Spleen (tissue), 11 donors: ENCODE measurements at regions not wholly inside any gene's neighbourhood (a gene's known extent, or its start where the extent isn't known, plus 50 kb on each side); places are given as distances from the start of the nearest gene placed in this dataset.
A peak's percentile ranks its signal among the peaks of the same experiment; 100 is the strongest.

ENCODE experiments used
- DNase-seq: peaks from one replicate; pipeline ENCODE4 v3.0.0-alpha.2; 2020
- H3K27ac ChIP-seq, 8 donors: fragments of 200-600 bp; sonication (generic) in 7 of 8; 1 replicate in 4 of 8; 2 replicates in 4 of 8; pipeline versions ENCODE4 v1.5.0 to v1.8.0; 2016 to 2021; ENCODE audit warnings: inconsistent platforms in 4 of 8, mild to moderate bottlenecking in 4 of 8, moderate library complexity in 1 of 8
- H3K27me3 ChIP-seq, 7 donors: fragments of 200-600 bp; sonication (generic) in 6 of 7; replicated peaks in 1 of 7; 1 replicate in 4 of 7; 2 replicates in 3 of 7; pipeline versions ENCODE4 v1.5.0 to v1.8.0; 2016 to 2021; ENCODE audit warnings: inconsistent platforms in 3 of 7, mild to moderate bottlenecking in 1 of 7
- H3K36me3 ChIP-seq, 6 donors: fragments of 200-600 bp; sonication (generic) in 5 of 6; 1 replicate in 4 of 6; 2 replicates in 2 of 6; pipeline versions ENCODE4 v1.5.0 to v1.8.0; 2016 to 2021; ENCODE audit warnings: inconsistent platforms in 2 of 6
- H3K4me1 ChIP-seq, 6 donors: fragments of 200-600 bp; sonication (generic) in 5 of 6; 1 replicate in 3 of 6; 2 replicates in 3 of 6; pipeline versions ENCODE4 v1.5.0 to v1.8.0; 2016 to 2021; ENCODE audit warnings: inconsistent platforms in 3 of 6
- H3K4me3 ChIP-seq, 8 donors: fragments of 200-600 bp; sonication (generic) in 7 of 8; 1 replicate in 4 of 8; 2 replicates in 4 of 8; pipeline versions ENCODE4 v1.5.0 to v1.8.0; 2016 to 2021; ENCODE audit warnings: inconsistent platforms in 4 of 8, mild to moderate bottlenecking in 4 of 8, moderate library complexity in 2 of 8
- H3K9me3 ChIP-seq, 8 donors: fragments of 200-600 bp; sonication (generic) in 7 of 8; 1 replicate in 4 of 8; 2 replicates in 4 of 8; pipeline versions ENCODE4 v1.5.0 to v1.8.0; 2016 to 2021; ENCODE audit warnings: inconsistent platforms in 4 of 8
- CTCF ChIP-seq, 11 experiments: fragments of 200-600 bp in 7 of 11; fragments of 450-650 bp in 4 of 11; sonication (generic) in 4 of 11; IDR thresholded peaks in 8 of 11; conservative IDR thresholded peaks in 3 of 11; 1 replicate in 7 of 11; 2 replicates in 4 of 11; pipeline versions ENCODE4 v1.4.0 to v1.8.0; 2016 to 2021; ENCODE audit warnings: antibody characterized with exemption in 11 of 11, inconsistent platforms in 4 of 11, mild to moderate bottlenecking in 1 of 11
- POLR2A ChIP-seq, 3 donors: fragments of 450-650 bp; IDR thresholded peaks; one replicate each; pipeline ENCODE4 v1.5.1; 2017; ENCODE audit warnings: antibody characterized with exemption in 3 of 3, mild to moderate bottlenecking in 1 of 3
- POLR2AphosphoS5 ChIP-seq, 3 donors: sonication (generic); formaldehyde crosslinking; IDR thresholded peaks; one replicate each; pipeline ENCODE4 v1.5.1; 2017; ENCODE audit warnings: antibody characterized with exemption in 3 of 3
- WGBS, 5 donors: extraction: QIAGEN DNeasy Blood & Tissue Kit in 3 of 5; methylation state at CpG; one replicate each; pipeline versions ENCODE4 v1.1.5 to v1.1.7; 2013 to 2018; 5-methylcytosine and 5-hydroxymethylcytosine counted together
- intact Hi-C: fragments of 100-400 bp; cut with DNase I; formaldehyde crosslinking; loops from one replicate; pipeline ENCODE4 v1.15.0; 2023; ENCODE audit warnings: low total_unique reads
- donor health status: healthy with polysubstance abuse.
- donor health status: DM: no; HTN: no; CAD: no; lungs with moderate emphysema.
- donor health status: DM: no; HTN: no; CAD: no.
- donor health status: Bipolar disorder and iron deficiency.
- donor health status: healthy.
- donor health status: DM: no; HTN: no; CAD: no.
- donor health status: DM: yes; HTN: yes; CAD: no.

- 55 to 62% (median 59%) methylated on average over 2 of the region's 2 CpGs for WGBS, 5 donors
- Histone ChIP-seq H3K36me3 (no peaks in the 10 kb centered on the region), H3K4me1 (no peaks in the 10 kb centered on the region), H3K9me3 (no peaks in the 10 kb centered on the region), H3K27me3 (no peaks in the 10 kb centered on the region), H3K4me3 (no peak overlapping the region), H3K27ac (peak overlapping the region in 2 of 8 donors; percentile 10 to 27)
- DNase-seq, result no peak
- intact Hi-C loops, result no loop called here
- TF ChIP-seq POLR2AphosphoS5 (IDR thresholded peaks at IDR 0.05), result no peak
- no peak for TF ChIP-seq POLR2A (IDR thresholded peaks at IDR 0.05)
- no peak for TF ChIP-seq CTCF (IDR thresholded peaks at IDR 0.05 in 8 of 11, conservative IDR thresholded peaks at IDR 0.05 in 3 of 11)
These were observed 65.5 kb upstream of the NPHP3 start for GRCh38 chr3:132787616-132788300.

GRCh38 chr3:132786890-132787289 lies 64.7 kb upstream of the NPHP3 start:
- no peak overlapping the region for H3K4me3 ChIP-seq
- H3K27me3 ChIP-seq, result no peaks in the 10 kb centered on the region
- H3K27ac ChIP-seq, result no peak overlapping the region
- no peaks in the 10 kb centered on the region for H3K9me3 ChIP-seq
- no peak for DNase-seq
- no peak for TF ChIP-seq POLR2AphosphoS5 (IDR thresholded peaks at IDR 0.05)
- TF ChIP-seq POLR2A (IDR thresholded peaks at IDR 0.05), result no peak
- TF ChIP-seq CTCF (IDR thresholded peaks at IDR 0.05 in 8 of 11, conservative IDR thresholded peaks at IDR 0.05 in 3 of 11), result no peak
- WGBS, 5 donors, result 75 to 92% (median 81%) methylated on average over 3 of the region's 3 CpGs
- no peaks in the 10 kb centered on the region for H3K36me3 ChIP-seq
- H3K4me1 ChIP-seq, result no peaks in the 10 kb centered on the region
- intact Hi-C loops, result no loop called here

- DNase-seq, result no peak
- Histone ChIP-seq H3K36me3 (no peaks in the 10 kb centered on the region), H3K27me3 (no peaks in the 10 kb centered on the region), H3K4me3 (no peak overlapping the region), H3K27ac (no peak overlapping the region), H3K9me3 (no peaks in the 10 kb centered on the region), H3K4me1 (no peaks in the 10 kb centered on the region)
- intact Hi-C loops, result no loop called here
- WGBS, 5 donors, result 60 to 72% (median 62%) methylated on average over 3 of the region's 3 CpGs
- TF ChIP-seq POLR2A (IDR thresholded peaks at IDR 0.05) (no peak), POLR2AphosphoS5 (IDR thresholded peaks at IDR 0.05) (no peak), CTCF (IDR thresholded peaks at IDR 0.05 in 8 of 11, conservative IDR thresholded peaks at IDR 0.05 in 3 of 11) (no peak)
These were observed 63.1 kb upstream of the NPHP3 start for GRCh38 chr3:132785292-132785691.

- no peak overlapping the region for H3K4me3 ChIP-seq
- no peaks in the 10 kb centered on the region for H3K9me3 ChIP-seq
- TF ChIP-seq POLR2AphosphoS5 (IDR thresholded peaks at IDR 0.05) (no peak), POLR2A (IDR thresholded peaks at IDR 0.05) (no peak), CTCF (IDR thresholded peaks at IDR 0.05 in 8 of 11, conservative IDR thresholded peaks at IDR 0.05 in 3 of 11) (no peak)
- intact Hi-C loops, result no loop called here
- H3K4me1 ChIP-seq, result no peaks in the 10 kb centered on the region
- H3K36me3 ChIP-seq, result no peaks in the 10 kb centered on the region
- no peak overlapping the region for H3K27ac ChIP-seq
- H3K27me3 ChIP-seq, result no peaks in the 10 kb centered on the region
- WGBS, 5 donors, result 72 to 90% (median 83%) methylated on average over 1 of the region's 1 CpG
- no peak for DNase-seq
These were observed 62.4 kb upstream of the NPHP3 start for GRCh38 chr3:132784502-132785025.
